ENCODE measurements at regions not wholly inside any gene's neighbourhood (a gene's known extent, or its start where the extent isn't known, plus 50 kb on each side); places are given as distances from the start of the nearest gene placed in this dataset.

DNA sequence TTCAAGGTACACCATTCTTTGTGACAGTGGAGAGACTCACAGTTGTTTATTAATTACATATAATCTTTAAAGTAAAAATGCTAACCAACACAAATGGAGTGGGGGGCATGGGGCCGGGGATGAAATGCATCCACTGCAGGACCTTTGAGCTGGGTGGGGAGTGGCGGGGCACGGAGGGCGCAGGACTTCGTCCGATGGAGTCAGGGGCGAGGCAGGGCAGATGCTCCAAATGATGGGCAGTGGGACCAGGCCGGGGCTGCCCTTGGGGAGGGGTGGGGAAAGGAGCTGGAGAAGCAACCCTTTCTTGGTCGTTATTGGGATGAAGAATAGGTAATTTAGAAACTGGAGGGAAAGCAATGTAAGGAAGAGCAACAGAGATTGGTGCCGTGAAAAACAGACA is 220.0 kb downstream of the TEX29 start:
- no peak for ATAC-seq
- peaks cover 0 to 3% of the 10 kb centered on the region in 2 donors for H3K27me3 ChIP-seq
- TF ChIP-seq POLR2A (IDR thresholded peaks at IDR 0.05): no peak
- TF ChIP-seq, protein P1, sequence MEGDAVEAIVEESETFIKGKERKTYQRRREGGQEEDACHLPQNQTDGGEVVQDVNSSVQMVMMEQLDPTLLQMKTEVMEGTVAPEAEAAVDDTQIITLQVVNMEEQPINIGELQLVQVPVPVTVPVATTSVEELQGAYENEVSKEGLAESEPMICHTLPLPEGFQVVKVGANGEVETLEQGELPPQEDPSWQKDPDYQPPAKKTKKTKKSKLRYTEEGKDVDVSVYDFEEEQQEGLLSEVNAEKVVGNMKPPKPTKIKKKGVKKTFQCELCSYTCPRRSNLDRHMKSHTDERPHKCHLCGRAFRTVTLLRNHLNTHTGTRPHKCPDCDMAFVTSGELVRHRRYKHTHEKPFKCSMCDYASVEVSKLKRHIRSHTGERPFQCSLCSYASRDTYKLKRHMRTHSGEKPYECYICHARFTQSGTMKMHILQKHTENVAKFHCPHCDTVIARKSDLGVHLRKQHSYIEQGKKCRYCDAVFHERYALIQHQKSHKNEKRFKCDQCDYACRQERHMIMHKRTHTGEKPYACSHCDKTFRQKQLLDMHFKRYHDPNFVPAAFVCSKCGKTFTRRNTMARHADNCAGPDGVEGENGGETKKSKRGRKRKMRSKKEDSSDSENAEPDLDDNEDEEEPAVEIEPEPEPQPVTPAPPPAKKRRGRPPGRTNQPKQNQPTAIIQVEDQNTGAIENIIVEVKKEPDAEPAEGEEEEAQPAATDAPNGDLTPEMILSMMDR (IDR thresholded peaks at IDR 0.05): no peak
- no peaks in the 10 kb centered on the region for H3K36me3 ChIP-seq (replicated peaks in 1 of 2; ENCODE audit: insufficient read depth in 1 of 2, low read depth in 2 of 2)
- H3K4me3 ChIP-seq: no peak overlapping the region
- no peak overlapping the region for H3K27ac ChIP-seq
- no peaks in the 10 kb centered on the region for H3K4me1 ChIP-seq
- intact Hi-C loops (cut with DNase I): no loop called here
- 85 to 90% methylated on average over 10 of the region's 10 CpGs for WGBS, 2 donors
- no peak for DNase-seq
- no peaks in the 10 kb centered on the region for H3K9me3 ChIP-seq

DNA sequence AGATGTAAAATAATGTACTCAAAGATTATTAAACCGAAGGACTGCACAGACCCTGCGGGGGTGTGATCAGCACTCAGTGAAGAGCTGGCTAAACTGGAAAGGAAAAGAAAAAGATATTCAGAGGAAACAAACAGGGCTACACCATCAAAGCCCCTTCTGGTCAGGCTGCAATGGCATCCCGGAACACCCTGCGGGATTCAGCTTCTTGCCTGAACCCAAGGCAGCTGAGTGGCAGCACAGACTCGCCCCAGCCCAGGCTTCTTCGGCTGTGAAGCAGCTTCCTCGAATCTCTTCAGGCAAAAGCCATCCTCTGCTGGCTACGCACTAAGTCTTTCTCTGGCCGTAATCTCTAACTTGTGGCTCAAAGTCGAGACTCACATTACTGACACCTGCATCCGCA is 220.9 kb downstream of the TEX29 start:
- Histone ChIP-seq H3K9me3 (no peaks in the 10 kb centered on the region), H3K27me3 (no peaks in the 10 kb centered on the region), H3K36me3 (replicated peaks in 1 of 2; ENCODE audit: insufficient read depth in 1 of 2, low read depth in 2 of 2) (no peaks in the 10 kb centered on the region), H3K4me3 (no peak overlapping the region), H3K27ac (no peak overlapping the region), H3K4me1 (no peaks in the 10 kb centered on the region)
- DNase-seq (no peak), ATAC-seq (no peak)
- TF ChIP-seq POLR2A (IDR thresholded peaks at IDR 0.05): no peak
- TF ChIP-seq, protein P1 (IDR thresholded peaks at IDR 0.05): no peak
- WGBS, 2 donors: 82 to 83% methylated on average over 11 of the region's 11 CpGs
- intact Hi-C loops (cut with DNase I): no loop called here

DNA sequence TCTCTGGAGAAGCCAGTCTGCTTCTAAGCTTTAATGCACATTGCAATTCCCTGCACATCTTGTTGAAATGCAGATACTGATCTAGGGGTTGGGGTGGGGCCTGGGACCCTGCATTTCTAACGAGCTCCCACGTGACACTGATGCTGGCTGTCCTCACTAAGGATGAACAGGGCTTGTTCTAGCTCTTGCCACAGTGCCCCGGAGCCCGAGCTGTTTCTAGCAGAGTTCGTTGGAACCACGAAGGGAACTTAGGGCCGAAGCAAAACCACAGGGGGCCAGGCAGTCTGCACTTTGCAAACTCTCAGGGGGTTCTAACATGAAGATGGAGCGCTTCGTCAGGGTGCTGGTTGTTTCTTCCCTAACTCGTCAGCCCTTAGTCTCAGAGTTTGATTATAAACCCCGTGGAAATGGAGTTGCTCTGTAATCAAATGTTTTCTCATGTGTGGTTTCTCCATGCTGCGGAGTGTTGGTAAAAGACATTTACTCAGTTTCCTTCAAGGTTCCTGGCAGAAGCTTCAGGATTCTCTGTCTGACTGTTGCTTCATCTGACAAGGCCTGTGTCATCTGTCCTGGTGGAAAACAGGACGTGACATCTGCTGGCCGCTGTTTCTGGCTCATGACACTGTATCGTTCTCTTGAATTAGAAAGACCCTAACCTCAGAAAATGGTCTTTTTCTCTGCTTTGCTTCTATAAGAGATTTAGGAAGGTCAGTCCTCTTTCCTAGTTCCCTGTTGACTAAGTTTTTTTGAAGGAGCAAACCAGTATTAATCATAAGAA is 221.5 kb downstream of the TEX29 start:
- no peak overlapping the region for H3K4me3 ChIP-seq
- DNase-seq (no peak), ATAC-seq (no peak)
- TF ChIP-seq POLR2A (IDR thresholded peaks at IDR 0.05): no peak
- TF ChIP-seq, protein P1 (IDR thresholded peaks at IDR 0.05): no peak
- H3K27ac ChIP-seq: no peak overlapping the region
- no peaks in the 10 kb centered on the region for H3K4me1 ChIP-seq
- WGBS, 2 donors: 78 to 80% methylated on average over 15 of the region's 15 CpGs
- H3K27me3 ChIP-seq: no peaks in the 10 kb centered on the region
- intact Hi-C loops (cut with DNase I): no loop called here
- no peaks in the 10 kb centered on the region for H3K36me3 ChIP-seq (replicated peaks in 1 of 2; ENCODE audit: insufficient read depth in 1 of 2, low read depth in 2 of 2)
- H3K9me3 ChIP-seq: no peaks in the 10 kb centered on the region

DNA sequence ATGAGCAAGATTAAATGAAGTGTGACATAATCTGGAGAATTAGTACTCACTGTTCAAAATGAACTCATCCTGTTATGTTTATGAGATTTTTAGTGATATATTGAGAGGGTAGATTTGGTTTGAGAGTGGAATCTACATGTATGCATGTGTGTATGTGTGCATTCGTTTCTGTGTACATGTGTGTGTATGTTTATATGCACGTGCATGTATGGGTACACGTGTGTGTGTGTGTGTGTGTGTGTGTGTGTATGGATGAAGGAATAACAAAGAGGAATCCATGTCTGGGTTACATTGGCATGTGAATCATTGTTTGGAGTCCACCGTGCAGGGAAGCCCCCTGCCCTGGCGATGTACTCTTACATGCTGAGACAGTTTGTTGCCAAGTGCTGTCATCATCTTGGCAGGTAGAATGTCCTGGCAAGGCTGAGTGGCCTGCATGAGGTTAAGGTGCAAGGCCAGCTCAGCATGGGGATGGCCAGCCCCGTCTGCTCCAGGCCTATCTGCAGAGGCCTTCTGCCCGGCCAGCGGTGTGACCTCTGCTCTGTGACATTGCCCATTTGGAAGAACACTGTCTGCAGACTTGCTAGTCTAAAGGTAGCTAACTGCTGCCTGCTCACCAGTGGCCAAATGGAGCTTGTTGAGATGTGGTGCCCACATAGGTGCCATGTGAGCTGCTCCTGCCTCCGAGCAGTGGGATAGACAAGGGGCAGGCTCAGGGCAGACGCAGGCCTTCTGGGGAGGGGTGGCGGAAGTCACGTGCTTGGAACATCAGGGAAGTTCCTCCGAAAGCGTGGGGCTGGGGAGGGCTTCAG is 222.3 kb downstream of the TEX29 start:
- Histone ChIP-seq H3K36me3 (replicated peaks in 1 of 2; ENCODE audit: insufficient read depth in 1 of 2, low read depth in 2 of 2) (no peaks in the 10 kb centered on the region), H3K27me3 (no peaks in the 10 kb centered on the region), H3K4me1 (no peaks in the 10 kb centered on the region), H3K4me3 (no peak overlapping the region), H3K9me3 (no peaks in the 10 kb centered on the region), H3K27ac (no peak overlapping the region)
- TF ChIP-seq, protein P1 (IDR thresholded peaks at IDR 0.05): no peak
- TF ChIP-seq POLR2A (IDR thresholded peaks at IDR 0.05): no peak
- DNase-seq: no peak
- intact Hi-C loops (cut with DNase I): no loop called here
- WGBS, 2 donors: 82 to 86% methylated on average over 14 of the region's 14 CpGs
- ATAC-seq: no peak

Measured in body of pancreas (tissue), 4 donors.